GM23338 (cell line): ENCODE measurements at regions not wholly inside any gene's neighbourhood (a gene's known extent, or its start where the extent isn't known, plus 50 kb on each side); places are given as distances from the start of the nearest gene placed in this dataset.

Source experiments
- ATAC-seq: fragments of 200-7000 bp; cut with Tn5 transposase; 3 replicates; pipeline ENCODE4 v1.9.1; 2020
- DNase-seq: peaks from one replicate; pipeline ENCODE4 v3.0.0-alpha.2; 2015; ENCODE audit warnings: low spot score
- H2AFZ ChIP-seq: fragments of 200-600 bp; sonication (generic); 2 replicates; pipeline ENCODE4 v1.8.0; 2016; ENCODE audit warnings: antibody characterized with exemption, mild to moderate bottlenecking, moderate library complexity
- H3F3A ChIP-seq: fragments of 200-600 bp; sonication (generic); replicated peaks from 2 replicates; pipeline ENCODE4 v1.8.0; 2017; ENCODE audit warnings: antibody characterized with exemption, mixed run types, low read depth
- H3K27ac ChIP-seq: fragments of 200-600 bp; sonication (generic); 2 replicates; pipeline ENCODE4 v1.6.1; 2016; ENCODE audit warnings: low read depth
- H3K27me3 ChIP-seq: fragments of 200-600 bp; sonication (generic); 2 replicates; pipeline ENCODE4 v1.8.0; 2016; ENCODE audit warnings: mild to moderate bottlenecking, mixed run types, moderate library complexity; ENCODE audit not compliant: insufficient read depth
- H3K36me3 ChIP-seq: fragments of 200-600 bp; sonication (generic); 2 replicates; pipeline ENCODE4 v1.8.0; 2016; ENCODE audit warnings: mild to moderate bottlenecking; ENCODE audit not compliant: insufficient read depth
- H3K4me1 ChIP-seq: fragments of 200-600 bp; sonication (generic); 2 replicates; pipeline ENCODE4 v1.8.0; 2016; ENCODE audit warnings: mild to moderate bottlenecking, moderate library complexity; ENCODE audit not compliant: insufficient read depth
- H3K4me2 ChIP-seq: fragments of 200-600 bp; sonication (generic); 2 replicates; pipeline ENCODE4 v1.7.1; 2017; ENCODE audit warnings: mixed run types
- H3K4me3 ChIP-seq: fragments of 200-600 bp; sonication (generic); 2 replicates; pipeline ENCODE4 v1.6.1; 2016; ENCODE audit warnings: mixed run types
- H3K79me2 ChIP-seq: fragments of 200-600 bp; sonication (generic); replicated peaks from 2 replicates; pipeline ENCODE4 v1.8.0; 2017; ENCODE audit warnings: mild to moderate bottlenecking; ENCODE audit not compliant: insufficient read depth
- H3K9me2 ChIP-seq: fragments of 200-600 bp; sonication (generic); 2 replicates; pipeline ENCODE4 v1.8.0; 2017; ENCODE audit not compliant: insufficient read depth
- H4K20me1 ChIP-seq: fragments of 200-600 bp; sonication (generic); replicated peaks from 2 replicates; pipeline ENCODE4 v1.8.0; 2017; ENCODE audit warnings: mild to moderate bottlenecking; ENCODE audit not compliant: insufficient read depth
- H3K27ac Mint-ChIP-seq: 2 replicates; pipeline ENCODE4 v1.8.0; 2020; ENCODE audit warnings: inconsistent platforms, mild to moderate bottlenecking, moderate library complexity, mixed read lengths
- H3K27me3 Mint-ChIP-seq: 3 replicates; pipeline ENCODE4 v1.8.0; 2022; ENCODE audit warnings: low read depth, mild to moderate bottlenecking, moderate library complexity, mixed read lengths, inconsistent platforms; ENCODE audit not compliant: insufficient read depth, poor library complexity
- H3K36me3 Mint-ChIP-seq: 3 replicates; pipeline ENCODE4 v1.8.0; 2021; ENCODE audit warnings: low read depth, mild to moderate bottlenecking, inconsistent platforms, moderate library complexity, mixed read lengths
- H3K4me1 Mint-ChIP-seq: 3 replicates; pipeline ENCODE4 v1.8.0; 2020; ENCODE audit warnings: mild to moderate bottlenecking, inconsistent platforms, mixed read lengths
- H3K4me3 Mint-ChIP-seq: 3 replicates; pipeline ENCODE4 v1.8.0; 2021; ENCODE audit warnings: moderate library complexity, mild to moderate bottlenecking, inconsistent platforms, mixed read lengths
- H3K9me3 Mint-ChIP-seq: 3 replicates; pipeline ENCODE4 v1.8.0; 2020; ENCODE audit warnings: moderate library complexity, mild to moderate bottlenecking, inconsistent platforms, mixed read lengths
- CREB1 ChIP-seq: fragments of 250-450 bp; sonication (Bioruptor Pico); IDR thresholded peaks from 2 replicates; pipeline ENCODE4 v1.5.0; 2020; ENCODE audit warnings: low read depth, mild to moderate bottlenecking, moderate library complexity
- EZH2phosphoT487 ChIP-seq: fragments of 200-600 bp; sonication (generic); IDR thresholded peaks from one replicate; pipeline ENCODE4 v1.8.1; 2018; ENCODE audit warnings: antibody characterized with exemption; ENCODE audit not compliant: unreplicated experiment
- JUNB ChIP-seq: IDR thresholded peaks from one replicate; pipeline ENCODE4 v1.6.1; 2016; ENCODE audit warnings: antibody characterized with exemption; ENCODE audit not compliant: unreplicated experiment
- NANOG ChIP-seq: IDR thresholded peaks from 2 replicates; pipeline ENCODE4 v1.6.1; 2016; ENCODE audit warnings: antibody characterized with exemption, borderline replicate concordance
- POLR2AphosphoS5 ChIP-seq: IDR thresholded peaks from 2 replicates; pipeline ENCODE4 v1.6.1; 2016; ENCODE audit warnings: antibody characterized with exemption, low read depth
- STAT1 ChIP-seq: IDR thresholded peaks from one replicate; pipeline ENCODE4 v1.6.1; 2016; ENCODE audit warnings: antibody characterized with exemption; ENCODE audit not compliant: unreplicated experiment
- ZNF114 ChIP-seq: fragments of 250-450 bp; sonication (Bioruptor Pico); IDR thresholded peaks from 2 replicates; pipeline ENCODE4 v1.5.0; 2020; ENCODE audit warnings: mild to moderate bottlenecking, moderate library complexity
- ZNF331 ChIP-seq: fragments of 250-450 bp; sonication (Bioruptor Pico); IDR thresholded peaks from 2 replicates; pipeline ENCODE4 v1.5.0; 2020; ENCODE audit warnings: low read depth, mild to moderate bottlenecking, moderate library complexity
- TF ChIP-seq, protein P1 (sequence below): IDR thresholded peaks from 2 replicates; pipeline ENCODE4 v1.6.1; 2016; ENCODE audit warnings: antibody characterized with exemption
- TF ChIP-seq, protein P2 (sequence below), 2 experiments: fragments of 200-600 bp in 1 of 2; sonication (generic) in 1 of 2; conservative IDR thresholded peaks; 2 replicates each; pipeline versions ENCODE4 v1.5.1 to v1.6.1; 2016 to 2017; ENCODE audit warnings: antibody characterized with exemption in 2 of 2, low read depth in 2 of 2, mild to moderate bottlenecking in 2 of 2, moderate library complexity in 1 of 2
- TF ChIP-seq, protein P3 (sequence below): IDR thresholded peaks from one replicate; pipeline ENCODE4 v1.6.1; 2018; ENCODE audit warnings: antibody characterized with exemption; ENCODE audit not compliant: unreplicated experiment
- TF ChIP-seq, protein P4 (sequence below): fragments of 250-450 bp; sonication (Bioruptor Pico); IDR thresholded peaks from 2 replicates; pipeline ENCODE4 v1.5.0; 2020; ENCODE audit warnings: mild to moderate bottlenecking, moderate library complexity

DNA sequence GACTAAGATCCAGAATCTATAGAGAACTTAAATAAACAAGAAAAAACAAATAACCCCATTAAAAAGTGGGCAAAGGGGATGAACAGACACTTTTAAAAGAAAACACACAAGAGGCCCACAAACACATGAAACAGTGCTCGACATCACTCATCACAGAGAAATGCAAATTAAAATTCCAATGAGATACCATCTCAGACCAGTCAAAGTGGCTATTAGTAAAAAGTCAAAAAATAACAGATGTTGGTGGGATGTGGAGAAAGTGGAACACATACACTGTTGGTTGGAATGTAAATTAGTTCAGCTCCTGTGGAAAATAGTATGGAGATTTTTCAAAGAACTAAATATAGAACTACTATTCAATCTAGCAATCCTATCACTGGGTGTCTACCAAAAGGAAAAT lies 143.1 kb downstream of the IFI44 start:
- no peaks in the 10 kb centered on the region for H3K79me2 ChIP-seq
- H3K4me3 Mint-ChIP-seq = no peak overlapping the region
- H3K4me1 Mint-ChIP-seq = peaks cover 3% of the 10 kb centered on the region; the same call in 1 of the 3 replicates
- DNase-seq (no peak), ATAC-seq (no peak)
- H3K27me3 ChIP-seq = no peaks in the 10 kb centered on the region
- peaks cover 1% of the 10 kb centered on the region for H3K27me3 Mint-ChIP-seq
- no peak overlapping the region for H3K27ac ChIP-seq
- no peaks in the 10 kb centered on the region for H3K36me3 Mint-ChIP-seq
- H3K4me1 ChIP-seq = no peaks in the 10 kb centered on the region
- no peak overlapping the region for H3K4me3 ChIP-seq
- H4K20me1 ChIP-seq = no peaks in the 10 kb centered on the region
- no peaks in the 10 kb centered on the region for H3K9me3 Mint-ChIP-seq
- TF ChIP-seq EZH2phosphoT487 (no peak), POLR2AphosphoS5 (no peak), ZNF114 (CRISPR knock-in tag) (no peak), CREB1 (CRISPR knock-in tag) (no peak), ZNF331 (CRISPR knock-in tag) (no peak), STAT1 (no peak), JUNB (no peak), NANOG (no peak)
- TF ChIP-seq, protein P1, sequence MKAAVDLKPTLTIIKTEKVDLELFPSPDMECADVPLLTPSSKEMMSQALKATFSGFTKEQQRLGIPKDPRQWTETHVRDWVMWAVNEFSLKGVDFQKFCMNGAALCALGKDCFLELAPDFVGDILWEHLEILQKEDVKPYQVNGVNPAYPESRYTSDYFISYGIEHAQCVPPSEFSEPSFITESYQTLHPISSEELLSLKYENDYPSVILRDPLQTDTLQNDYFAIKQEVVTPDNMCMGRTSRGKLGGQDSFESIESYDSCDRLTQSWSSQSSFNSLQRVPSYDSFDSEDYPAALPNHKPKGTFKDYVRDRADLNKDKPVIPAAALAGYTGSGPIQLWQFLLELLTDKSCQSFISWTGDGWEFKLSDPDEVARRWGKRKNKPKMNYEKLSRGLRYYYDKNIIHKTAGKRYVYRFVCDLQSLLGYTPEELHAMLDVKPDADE = no peak
- TF ChIP-seq, protein P2, sequence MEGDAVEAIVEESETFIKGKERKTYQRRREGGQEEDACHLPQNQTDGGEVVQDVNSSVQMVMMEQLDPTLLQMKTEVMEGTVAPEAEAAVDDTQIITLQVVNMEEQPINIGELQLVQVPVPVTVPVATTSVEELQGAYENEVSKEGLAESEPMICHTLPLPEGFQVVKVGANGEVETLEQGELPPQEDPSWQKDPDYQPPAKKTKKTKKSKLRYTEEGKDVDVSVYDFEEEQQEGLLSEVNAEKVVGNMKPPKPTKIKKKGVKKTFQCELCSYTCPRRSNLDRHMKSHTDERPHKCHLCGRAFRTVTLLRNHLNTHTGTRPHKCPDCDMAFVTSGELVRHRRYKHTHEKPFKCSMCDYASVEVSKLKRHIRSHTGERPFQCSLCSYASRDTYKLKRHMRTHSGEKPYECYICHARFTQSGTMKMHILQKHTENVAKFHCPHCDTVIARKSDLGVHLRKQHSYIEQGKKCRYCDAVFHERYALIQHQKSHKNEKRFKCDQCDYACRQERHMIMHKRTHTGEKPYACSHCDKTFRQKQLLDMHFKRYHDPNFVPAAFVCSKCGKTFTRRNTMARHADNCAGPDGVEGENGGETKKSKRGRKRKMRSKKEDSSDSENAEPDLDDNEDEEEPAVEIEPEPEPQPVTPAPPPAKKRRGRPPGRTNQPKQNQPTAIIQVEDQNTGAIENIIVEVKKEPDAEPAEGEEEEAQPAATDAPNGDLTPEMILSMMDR (conservative IDR thresholded peaks at IDR 0.05; ENCODE audit: low read depth in 2 of 2) = no peak
- TF ChIP-seq, protein P3, sequence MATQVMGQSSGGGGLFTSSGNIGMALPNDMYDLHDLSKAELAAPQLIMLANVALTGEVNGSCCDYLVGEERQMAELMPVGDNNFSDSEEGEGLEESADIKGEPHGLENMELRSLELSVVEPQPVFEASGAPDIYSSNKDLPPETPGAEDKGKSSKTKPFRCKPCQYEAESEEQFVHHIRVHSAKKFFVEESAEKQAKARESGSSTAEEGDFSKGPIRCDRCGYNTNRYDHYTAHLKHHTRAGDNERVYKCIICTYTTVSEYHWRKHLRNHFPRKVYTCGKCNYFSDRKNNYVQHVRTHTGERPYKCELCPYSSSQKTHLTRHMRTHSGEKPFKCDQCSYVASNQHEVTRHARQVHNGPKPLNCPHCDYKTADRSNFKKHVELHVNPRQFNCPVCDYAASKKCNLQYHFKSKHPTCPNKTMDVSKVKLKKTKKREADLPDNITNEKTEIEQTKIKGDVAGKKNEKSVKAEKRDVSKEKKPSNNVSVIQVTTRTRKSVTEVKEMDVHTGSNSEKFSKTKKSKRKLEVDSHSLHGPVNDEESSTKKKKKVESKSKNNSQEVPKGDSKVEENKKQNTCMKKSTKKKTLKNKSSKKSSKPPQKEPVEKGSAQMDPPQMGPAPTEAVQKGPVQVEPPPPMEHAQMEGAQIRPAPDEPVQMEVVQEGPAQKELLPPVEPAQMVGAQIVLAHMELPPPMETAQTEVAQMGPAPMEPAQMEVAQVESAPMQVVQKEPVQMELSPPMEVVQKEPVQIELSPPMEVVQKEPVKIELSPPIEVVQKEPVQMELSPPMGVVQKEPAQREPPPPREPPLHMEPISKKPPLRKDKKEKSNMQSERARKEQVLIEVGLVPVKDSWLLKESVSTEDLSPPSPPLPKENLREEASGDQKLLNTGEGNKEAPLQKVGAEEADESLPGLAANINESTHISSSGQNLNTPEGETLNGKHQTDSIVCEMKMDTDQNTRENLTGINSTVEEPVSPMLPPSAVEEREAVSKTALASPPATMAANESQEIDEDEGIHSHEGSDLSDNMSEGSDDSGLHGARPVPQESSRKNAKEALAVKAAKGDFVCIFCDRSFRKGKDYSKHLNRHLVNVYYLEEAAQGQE = no peak
- TF ChIP-seq, protein P4, sequence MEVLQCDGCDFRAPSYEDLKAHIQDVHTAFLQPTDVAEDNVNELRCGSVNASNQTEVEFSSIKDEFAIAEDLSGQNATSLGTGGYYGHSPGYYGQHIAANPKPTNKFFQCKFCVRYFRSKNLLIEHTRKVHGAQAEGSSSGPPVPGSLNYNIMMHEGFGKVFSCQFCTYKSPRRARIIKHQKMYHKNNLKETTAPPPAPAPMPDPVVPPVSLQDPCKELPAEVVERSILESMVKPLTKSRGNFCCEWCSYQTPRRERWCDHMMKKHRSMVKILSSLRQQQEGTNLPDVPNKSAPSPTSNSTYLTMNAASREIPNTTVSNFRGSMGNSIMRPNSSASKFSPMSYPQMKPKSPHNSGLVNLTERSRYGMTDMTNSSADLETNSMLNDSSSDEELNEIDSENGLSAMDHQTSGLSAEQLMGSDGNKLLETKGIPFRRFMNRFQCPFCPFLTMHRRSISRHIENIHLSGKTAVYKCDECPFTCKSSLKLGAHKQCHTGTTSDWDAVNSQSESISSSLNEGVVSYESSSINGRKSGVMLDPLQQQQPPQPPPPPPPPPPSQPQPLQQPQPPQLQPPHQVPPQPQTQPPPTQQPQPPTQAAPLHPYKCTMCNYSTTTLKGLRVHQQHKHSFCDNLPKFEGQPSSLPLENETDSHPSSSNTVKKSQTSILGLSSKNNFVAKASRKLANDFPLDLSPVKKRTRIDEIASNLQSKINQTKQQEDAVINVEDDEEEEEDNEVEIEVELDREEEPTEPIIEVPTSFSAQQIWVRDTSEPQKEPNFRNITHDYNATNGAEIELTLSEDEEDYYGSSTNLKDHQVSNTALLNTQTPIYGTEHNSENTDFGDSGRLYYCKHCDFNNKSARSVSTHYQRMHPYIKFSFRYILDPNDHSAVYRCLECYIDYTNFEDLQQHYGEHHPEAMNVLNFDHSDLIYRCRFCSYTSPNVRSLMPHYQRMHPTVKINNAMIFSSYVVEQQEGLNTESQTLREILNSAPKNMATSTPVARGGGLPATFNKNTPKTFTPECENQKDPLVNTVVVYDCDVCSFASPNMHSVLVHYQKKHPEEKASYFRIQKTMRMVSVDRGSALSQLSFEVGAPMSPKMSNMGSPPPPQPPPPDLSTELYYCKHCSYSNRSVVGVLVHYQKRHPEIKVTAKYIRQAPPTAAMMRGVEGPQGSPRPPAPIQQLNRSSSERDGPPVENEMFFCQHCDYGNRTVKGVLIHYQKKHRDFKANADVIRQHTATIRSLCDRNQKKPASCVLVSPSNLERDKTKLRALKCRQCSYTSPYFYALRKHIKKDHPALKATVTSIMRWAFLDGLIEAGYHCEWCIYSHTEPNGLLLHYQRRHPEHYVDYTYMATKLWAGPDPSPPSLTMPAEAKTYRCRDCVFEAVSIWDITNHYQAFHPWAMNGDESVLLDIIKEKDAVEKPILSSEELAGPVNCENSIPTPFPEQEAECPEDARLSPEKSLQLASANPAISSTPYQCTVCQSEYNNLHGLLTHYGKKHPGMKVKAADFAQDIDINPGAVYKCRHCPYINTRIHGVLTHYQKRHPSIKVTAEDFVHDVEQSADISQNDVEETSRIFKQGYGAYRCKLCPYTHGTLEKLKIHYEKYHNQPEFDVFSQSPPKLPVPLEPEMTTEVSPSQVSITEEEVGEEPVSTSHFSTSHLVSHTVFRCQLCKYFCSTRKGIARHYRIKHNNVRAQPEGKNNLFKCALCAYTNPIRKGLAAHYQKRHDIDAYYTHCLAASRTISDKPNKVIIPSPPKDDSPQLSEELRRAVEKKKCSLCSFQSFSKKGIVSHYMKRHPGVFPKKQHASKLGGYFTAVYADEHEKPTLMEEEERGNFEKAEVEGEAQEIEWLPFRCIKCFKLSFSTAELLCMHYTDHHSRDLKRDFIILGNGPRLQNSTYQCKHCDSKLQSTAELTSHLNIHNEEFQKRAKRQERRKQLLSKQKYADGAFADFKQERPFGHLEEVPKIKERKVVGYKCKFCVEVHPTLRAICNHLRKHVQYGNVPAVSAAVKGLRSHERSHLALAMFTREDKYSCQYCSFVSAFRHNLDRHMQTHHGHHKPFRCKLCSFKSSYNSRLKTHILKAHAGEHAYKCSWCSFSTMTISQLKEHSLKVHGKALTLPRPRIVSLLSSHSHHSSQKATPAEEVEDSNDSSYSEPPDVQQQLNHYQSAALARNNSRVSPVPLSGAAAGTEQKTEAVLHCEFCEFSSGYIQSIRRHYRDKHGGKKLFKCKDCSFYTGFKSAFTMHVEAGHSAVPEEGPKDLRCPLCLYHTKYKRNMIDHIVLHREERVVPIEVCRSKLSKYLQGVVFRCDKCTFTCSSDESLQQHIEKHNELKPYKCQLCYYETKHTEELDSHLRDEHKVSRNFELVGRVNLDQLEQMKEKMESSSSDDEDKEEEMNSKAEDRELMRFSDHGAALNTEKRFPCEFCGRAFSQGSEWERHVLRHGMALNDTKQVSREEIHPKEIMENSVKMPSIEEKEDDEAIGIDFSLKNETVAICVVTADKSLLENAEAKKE (CRISPR knock-in tag) = no peak
- H3K4me2 ChIP-seq = no peak overlapping the region
- no peaks in the 10 kb centered on the region for H3F3A ChIP-seq
- H3K36me3 ChIP-seq = no peaks in the 10 kb centered on the region
- no peak overlapping the region for H3K27ac Mint-ChIP-seq
- H2AFZ ChIP-seq = no peak overlapping the region
- H3K9me2 ChIP-seq = no peaks in the 10 kb centered on the region
